ENCODE measurements at regions not wholly inside any gene's neighbourhood (a gene's known extent, or its start where the extent isn't known, plus 50 kb on each side); places are given as distances from the start of the nearest gene placed in this dataset.

DNA sequence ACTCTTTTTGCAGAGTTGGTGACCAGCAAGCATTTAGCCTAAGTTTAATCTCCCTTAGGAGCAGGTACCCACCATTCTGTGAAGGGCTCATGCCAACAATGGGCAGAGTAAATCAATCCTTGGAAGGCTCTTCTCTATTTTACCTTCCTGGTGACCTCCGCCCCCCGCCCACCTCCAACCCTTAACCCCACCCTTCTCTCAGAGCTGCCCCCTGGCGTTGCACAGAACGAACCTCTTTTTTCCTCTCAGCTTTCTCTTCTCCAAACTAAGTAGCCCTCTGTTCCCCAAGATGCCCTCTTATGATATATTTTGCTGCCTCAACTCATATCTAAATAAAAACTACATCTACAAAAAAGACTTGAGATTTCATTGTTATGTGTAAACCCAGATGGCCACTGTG lies 186.8 kb downstream of the SEC16B start:
- no CpG with 5 or more reads among the region's 4 CpGs for WGBS, 2 experiments (ENCODE audit: extremely low coverage in 2 of 2, insufficient read length in 1 of 2)
- intact Hi-C loops (cut with micrococcal nuclease) (loop anchor here (5.0 kb wide), 2 partner anchors 164 to 886 kb away; no protein-coding TSS in a partner anchor), dilution Hi-C loops (cut with HindIII; ENCODE audit: low sequenced_read_pairs, unreplicated experiment) (no loop called here), in situ Hi-C loops (cut with MboI; ENCODE audit: low sequenced_read_pairs) (no loop called here)
- TF ChIP-seq NFE2L2 (IDR thresholded peaks at IDR 0.05; ENCODE audit: low read depth, low read length) (no peak), SMC3 (IDR thresholded peaks at IDR 0.05; ENCODE audit: low read depth, low read length) (no peak), MAFK (IDR thresholded peaks at IDR 0.05; ENCODE audit: low read depth, low read length) (no peak), POLR2A (IDR thresholded peaks at IDR 0.05; ENCODE audit: low read depth, low read length) (no peak), CEBPB (IDR thresholded peaks at IDR 0.05; ENCODE audit: low read depth, low read length) (no peak), MAZ (IDR thresholded peaks at IDR 0.05; ENCODE audit: borderline replicate concordance, low read depth, low read length) (no peak), RCOR1 (IDR thresholded peaks at IDR 0.05; ENCODE audit: insufficient replicate concordance, low read length) (no peak), RAD21 (IDR thresholded peaks at IDR 0.05; ENCODE audit: low read length) (no peak), RFX5 (IDR thresholded peaks at IDR 0.05; ENCODE audit: low read depth, low read length) (no peak), BHLHE40 (IDR thresholded peaks at IDR 0.05; ENCODE audit: low read depth, low read length) (no peak), FOS (IDR thresholded peaks at IDR 0.05; ENCODE audit: low read depth, low read length) (no peak), CHD1 (IDR thresholded peaks at IDR 0.05; ENCODE audit: low read depth, low read length) (no peak), MXI1 (IDR thresholded peaks at IDR 0.05; ENCODE audit: borderline replicate concordance, low read depth, low read length) (no peak)
- TF ChIP-seq, protein P1, sequence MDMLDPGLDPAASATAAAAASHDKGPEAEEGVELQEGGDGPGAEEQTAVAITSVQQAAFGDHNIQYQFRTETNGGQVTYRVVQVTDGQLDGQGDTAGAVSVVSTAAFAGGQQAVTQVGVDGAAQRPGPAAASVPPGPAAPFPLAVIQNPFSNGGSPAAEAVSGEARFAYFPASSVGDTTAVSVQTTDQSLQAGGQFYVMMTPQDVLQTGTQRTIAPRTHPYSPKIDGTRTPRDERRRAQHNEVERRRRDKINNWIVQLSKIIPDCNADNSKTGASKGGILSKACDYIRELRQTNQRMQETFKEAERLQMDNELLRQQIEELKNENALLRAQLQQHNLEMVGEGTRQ (IDR thresholded peaks at IDR 0.05; ENCODE audit: low read depth, low read length) = no peak
- TF ChIP-seq, protein P2, sequence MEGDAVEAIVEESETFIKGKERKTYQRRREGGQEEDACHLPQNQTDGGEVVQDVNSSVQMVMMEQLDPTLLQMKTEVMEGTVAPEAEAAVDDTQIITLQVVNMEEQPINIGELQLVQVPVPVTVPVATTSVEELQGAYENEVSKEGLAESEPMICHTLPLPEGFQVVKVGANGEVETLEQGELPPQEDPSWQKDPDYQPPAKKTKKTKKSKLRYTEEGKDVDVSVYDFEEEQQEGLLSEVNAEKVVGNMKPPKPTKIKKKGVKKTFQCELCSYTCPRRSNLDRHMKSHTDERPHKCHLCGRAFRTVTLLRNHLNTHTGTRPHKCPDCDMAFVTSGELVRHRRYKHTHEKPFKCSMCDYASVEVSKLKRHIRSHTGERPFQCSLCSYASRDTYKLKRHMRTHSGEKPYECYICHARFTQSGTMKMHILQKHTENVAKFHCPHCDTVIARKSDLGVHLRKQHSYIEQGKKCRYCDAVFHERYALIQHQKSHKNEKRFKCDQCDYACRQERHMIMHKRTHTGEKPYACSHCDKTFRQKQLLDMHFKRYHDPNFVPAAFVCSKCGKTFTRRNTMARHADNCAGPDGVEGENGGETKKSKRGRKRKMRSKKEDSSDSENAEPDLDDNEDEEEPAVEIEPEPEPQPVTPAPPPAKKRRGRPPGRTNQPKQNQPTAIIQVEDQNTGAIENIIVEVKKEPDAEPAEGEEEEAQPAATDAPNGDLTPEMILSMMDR (conservative IDR thresholded peaks at IDR 0.05; ENCODE audit: low read depth, low read length) = no peak
- TF ChIP-seq, protein P3, sequence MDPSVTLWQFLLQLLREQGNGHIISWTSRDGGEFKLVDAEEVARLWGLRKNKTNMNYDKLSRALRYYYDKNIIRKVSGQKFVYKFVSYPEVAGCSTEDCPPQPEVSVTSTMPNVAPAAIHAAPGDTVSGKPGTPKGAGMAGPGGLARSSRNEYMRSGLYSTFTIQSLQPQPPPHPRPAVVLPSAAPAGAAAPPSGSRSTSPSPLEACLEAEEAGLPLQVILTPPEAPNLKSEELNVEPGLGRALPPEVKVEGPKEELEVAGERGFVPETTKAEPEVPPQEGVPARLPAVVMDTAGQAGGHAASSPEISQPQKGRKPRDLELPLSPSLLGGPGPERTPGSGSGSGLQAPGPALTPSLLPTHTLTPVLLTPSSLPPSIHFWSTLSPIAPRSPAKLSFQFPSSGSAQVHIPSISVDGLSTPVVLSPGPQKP (IDR thresholded peaks at IDR 0.05; ENCODE audit: borderline replicate concordance, low read depth, low read length) = no peak
- H4K91ac ChIP-seq (ENCODE audit: insufficient read depth, low read depth, low read length) = no peak overlapping the region
- H3K23ac ChIP-seq (ENCODE audit: low read depth, low read length) = no peak overlapping the region
- no peak overlapping the region for H2BK15ac ChIP-seq (ENCODE audit: low read depth, low read length)
- no peak overlapping the region for H2AK5ac ChIP-seq (ENCODE audit: low read depth, low read length)
- H3K79me1 ChIP-seq (ENCODE audit: low read depth in 1 of 2, low read length in 2 of 2) = no peaks in the 10 kb centered on the region
- H3K9ac ChIP-seq (ENCODE audit: low read depth, low read length) = no peak overlapping the region
- H2BK5ac ChIP-seq (ENCODE audit: low read depth, low read length, poor library complexity, severe bottlenecking) = no peak overlapping the region
- H3K4me3 ChIP-seq (ENCODE audit: insufficient read depth, low read depth, low read length) = no peak overlapping the region
- H3K27ac ChIP-seq (ENCODE audit: insufficient read depth, low read length) = no peak overlapping the region
- ATAC-seq (ENCODE audit: low read depth) (no peak), DNase-seq (no peak)
- no peak overlapping the region for H2BK120ac ChIP-seq (ENCODE audit: low read depth, low read length)
- H3K9me1 ChIP-seq (ENCODE audit: insufficient read depth, low read length) = no peaks in the 10 kb centered on the region
- peaks cover 2% of the 10 kb centered on the region for H3K27me3 ChIP-seq (ENCODE audit: control insufficient read depth, insufficient read depth, low read length)
- H3K4me2 ChIP-seq (ENCODE audit: low read depth, low read length) = no peak overlapping the region
- H3K4me1 ChIP-seq (ENCODE audit: control insufficient read depth, insufficient read depth, low read length) = no peaks in the 10 kb centered on the region
- no peaks in the 10 kb centered on the region for H3K36me3 ChIP-seq (ENCODE audit: control insufficient read depth, insufficient read depth, low read length)
- ChIA-PET CTCF (no interaction called here), POLR2A (ENCODE audit: unreplicated experiment) (no interaction called here)
- H4K20me1 ChIP-seq (ENCODE audit: insufficient read depth, low read length) = no peaks in the 10 kb centered on the region
- no peak overlapping the region for H2BK20ac ChIP-seq (ENCODE audit: low read depth, low read length)
- no peaks in the 10 kb centered on the region for H3K9me3 ChIP-seq (ENCODE audit: control insufficient read depth, insufficient read depth, low read length)
- no peak overlapping the region for H3K18ac ChIP-seq (ENCODE audit: low read depth, low read length)
- H2AK9ac ChIP-seq (replicated peaks; ENCODE audit: low read depth, low read length, poor library complexity) = no peak overlapping the region
- no peak overlapping the region for H4K5ac ChIP-seq (ENCODE audit: low read depth, low read length)
- BruUV-seq (replicated peaks) = no TSS peak
- H3K14ac ChIP-seq (replicated peaks; ENCODE audit: low read depth, low read length) = no peak overlapping the region
- no peak overlapping the region for H4K8ac ChIP-seq (ENCODE audit: low read depth in 2 of 2, low read length in 2 of 2)
- no peak overlapping the region for H3K4ac ChIP-seq (ENCODE audit: low read depth, low read length)
- H2AFZ ChIP-seq (replicated peaks; ENCODE audit: low read length, poor library complexity) = no peak overlapping the region
- no peak overlapping the region for H3K56ac ChIP-seq (ENCODE audit: extremely low read depth, insufficient read depth, low read length)
